B cell (primary cell): ENCODE measurements at regions not wholly inside any gene's neighbourhood (a gene's known extent, or its start where the extent isn't known, plus 50 kb on each side); places are given as distances from the start of the nearest gene placed in this dataset.

ENCODE experiments used
- ATAC-seq: fragments of 200-7000 bp; cut with Tn5 transposase; one replicate; pipeline ENCODE4 v1.10.0; 2021; ENCODE audit warnings: low read depth, mild to moderate bottlenecking, moderate number of reproducible peaks, moderate library complexity
- CTCF ChIA-PET: fragments of 350-600 bp; sonication (Branson Sonifier 250); formaldehyde crosslinking; loops from one replicate; lab custom pipeline; 2021; ENCODE audit warnings: antibody characterized with exemption, inconsistent platforms; lab: Charles Lee
- POLR2A ChIA-PET: fragments of 350-600 bp; sonication (Branson Sonifier 250); formaldehyde crosslinking; loops from one replicate; lab custom pipeline; 2021; ENCODE audit warnings: antibody characterized with exemption; lab: Charles Lee
- DNase-seq: peaks from one replicate; pipeline ENCODE4 v3.0.0; 2013
- H2AFZ ChIP-seq: 2 replicates; pipeline ENCODE4 v1.6.1; 2012; ENCODE audit warnings: mild to moderate bottlenecking, low read depth, low read length; ENCODE audit not compliant: insufficient read depth, poor library complexity, severe bottlenecking
- H3K27ac ChIP-seq, 2 donors: 1 replicate in 1 of 2; 2 replicates in 1 of 2; pipeline ENCODE4 v1.5.1; 2012 to 2013; ENCODE audit warnings: low read length in 2 of 2, mild to moderate bottlenecking in 2 of 2, moderate library complexity in 1 of 2
- H3K27me3 ChIP-seq, 4 experiments: fragments of 200-600 bp in 1 of 4; sonication (generic) in 1 of 4; replicated peaks in 1 of 4; 1 replicate in 2 of 4; 2 replicates in 2 of 4; pipeline versions ENCODE4 v1.6.1 to v1.7.0; 2013 to 2016; ENCODE audit warnings: low read length in 3 of 4, mild to moderate bottlenecking in 2 of 4, mixed read lengths in 1 of 4, moderate library complexity in 1 of 4; ENCODE audit not compliant: insufficient read depth in 4 of 4, control insufficient read depth in 3 of 4; ENCODE audit errors: control extremely low read depth in 1 of 4
- H3K36me3 ChIP-seq, 2 experiments: replicated peaks in 1 of 2; 1 replicate in 1 of 2; 2 replicates in 1 of 2; pipeline versions ENCODE4 v1.6.1 to v1.7.1; 2013; ENCODE audit warnings: low read length in 1 of 2; ENCODE audit not compliant: insufficient read depth in 2 of 2, control insufficient read depth in 1 of 2; ENCODE audit errors: control extremely low read depth in 1 of 2, extremely low read depth in 1 of 2
- H3K4me1 ChIP-seq, 2 donors: fragments of 200-600 bp in 1 of 2; sonication (generic) in 1 of 2; 1 replicate in 1 of 2; 2 replicates in 1 of 2; pipeline versions ENCODE4 v1.5.1 to v1.6.1; 2013 to 2017; ENCODE audit warnings: low read length in 2 of 2; ENCODE audit not compliant: control insufficient read depth in 2 of 2, insufficient read depth in 2 of 2
- H3K4me2 ChIP-seq: replicated peaks from 2 replicates; pipeline ENCODE3; 2012; ENCODE audit warnings: mild to moderate bottlenecking, low read depth, low read length; ENCODE audit not compliant: poor library complexity, severe bottlenecking
- H3K4me3 ChIP-seq, 5 experiments: fragments of 200-600 bp in 1 of 5; sonication (generic) in 1 of 5; 1 replicate in 3 of 5; 2 replicates in 2 of 5; pipeline versions ENCODE4 v1.5.1 to v1.7.0; 2011 to 2016; ENCODE audit warnings: low read length in 4 of 5, mild to moderate bottlenecking in 4 of 5, low read depth in 2 of 5, control low read depth in 1 of 5, moderate library complexity in 1 of 5; ENCODE audit not compliant: insufficient read depth in 1 of 5; ENCODE audit errors: control extremely low read depth in 1 of 5, extremely low read depth in 1 of 5
- H3K79me2 ChIP-seq: fragments of 200-600 bp; sonication (generic); one replicate; pipeline ENCODE4 v1.6.0; 2016; ENCODE audit warnings: low read length; ENCODE audit not compliant: control insufficient read depth, insufficient read depth
- H3K9ac ChIP-seq: fragments of 200-600 bp; sonication (generic); 2 replicates; pipeline ENCODE4 v1.6.1; 2017; ENCODE audit warnings: mild to moderate bottlenecking, low read length, moderate library complexity
- H3K9me3 ChIP-seq, 3 donors: one replicate each; pipeline versions ENCODE4 v1.6.1 to v1.7.1; 2013; ENCODE audit warnings: low read length in 2 of 3; ENCODE audit not compliant: control insufficient read depth in 2 of 3, insufficient read depth in 1 of 3; ENCODE audit errors: control extremely low read depth in 1 of 3
- H4K20me1 ChIP-seq: 2 replicates; pipeline ENCODE4 v1.6.0; 2012; ENCODE audit warnings: mild to moderate bottlenecking, low read length; ENCODE audit not compliant: insufficient read depth, control insufficient read depth, poor library complexity, severe bottlenecking
- H3K27ac Mint-ChIP-seq: one replicate; pipeline ENCODE4 v1.8.0; 2021; ENCODE audit warnings: mixed read lengths
- H3K27me3 Mint-ChIP-seq: one replicate; pipeline ENCODE4 v1.8.0; 2021; ENCODE audit warnings: mixed read lengths
- H3K4me1 Mint-ChIP-seq: one replicate; pipeline ENCODE4 v1.8.0; 2021; ENCODE audit warnings: mixed read lengths
- H3K4me3 Mint-ChIP-seq: one replicate; pipeline ENCODE4 v1.8.0; 2021; ENCODE audit warnings: mixed read lengths
- H3K9me3 Mint-ChIP-seq: one replicate; pipeline ENCODE4 v1.8.0; 2022; ENCODE audit warnings: mixed read lengths; ENCODE audit not compliant: insufficient read depth
- CTCF ChIP-seq: fragments of 200-600 bp; IDR thresholded peaks from one replicate; pipeline ENCODE4 v1.8.0; 2022; ENCODE audit warnings: antibody characterized with exemption, mild to moderate bottlenecking
- EZH2 ChIP-seq: IDR thresholded peaks from 2 replicates; pipeline ENCODE4 v1.6.1; 2012; ENCODE audit warnings: borderline replicate concordance, low read depth, mild to moderate bottlenecking, moderate library complexity, low read length; ENCODE audit not compliant: insufficient read depth, poor library complexity, severe bottlenecking
- WGBS: methylation state at CpG from one replicate; pipeline ENCODE4 v1.1.5; 2013; ENCODE audit warnings: missing lambda C conversion rate; ENCODE audit not compliant: insufficient coverage; 5-methylcytosine and 5-hydroxymethylcytosine counted together
- intact Hi-C: fragments of 100-400 bp; cut with micrococcal nuclease; formaldehyde crosslinking; loops from one replicate; pipeline ENCODE4 v1.10.0; 2022

DNA sequence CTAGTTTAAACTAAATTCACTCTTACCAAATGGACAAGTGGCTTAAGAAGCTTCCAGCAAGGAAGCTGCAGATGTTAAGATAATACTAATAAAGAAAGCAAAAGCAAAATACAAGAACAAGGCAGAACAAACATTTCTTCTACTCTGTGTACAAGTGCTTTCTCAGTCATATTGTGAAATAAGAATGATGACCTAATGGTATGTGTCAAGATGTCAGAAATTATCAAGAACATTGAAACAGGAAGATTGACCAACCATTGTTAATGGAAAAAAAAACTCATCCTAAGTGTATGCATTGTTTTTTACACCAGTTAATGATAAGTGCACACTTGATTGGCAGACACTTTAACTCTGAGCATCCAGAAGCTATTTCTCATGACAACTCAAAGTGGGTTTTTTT, 65.4 kb upstream of the P2RY1 start:
- ChIA-PET POLR2A (no interaction called here), CTCF (no interaction called here)
- Mint-ChIP-seq H3K4me1 (no peaks in the 10 kb centered on the region), H3K27me3 (peaks cover 5% of the 10 kb centered on the region), H3K4me3 (no peak overlapping the region), H3K27ac (no peak overlapping the region), H3K9me3 (peaks cover 5% of the 10 kb centered on the region)
- Histone ChIP-seq H3K4me2 (no peak overlapping the region), H3K9ac (no peak overlapping the region), H2AFZ (no peak overlapping the region), H3K4me1 (no peaks in the 10 kb centered on the region), H3K9me3 (no peaks in the 10 kb centered on the region), H3K27ac (no peak overlapping the region), H3K4me3 (no peak overlapping the region), H4K20me1 (no peaks in the 10 kb centered on the region), H3K79me2 (no peaks in the 10 kb centered on the region), H3K27me3 (no peaks in the 10 kb centered on the region), H3K36me3 (no peaks in the 10 kb centered on the region)
- intact Hi-C loops: no loop called here
- DNase-seq: no peak
- TF ChIP-seq CTCF (no peak), EZH2 (no peak)
- ATAC-seq: no peak

- DNase-seq (no peak), ATAC-seq (no peak)
- Histone ChIP-seq H3K9ac (no peak overlapping the region), H3K4me3 (no peak overlapping the region), H3K9me3 (no peaks in the 10 kb centered on the region), H3K4me2 (no peak overlapping the region), H3K27me3 (no peaks in the 10 kb centered on the region), H4K20me1 (no peaks in the 10 kb centered on the region), H3K4me1 (no peaks in the 10 kb centered on the region), H3K79me2 (no peaks in the 10 kb centered on the region), H2AFZ (no peak overlapping the region), H3K36me3 (no peaks in the 10 kb centered on the region), H3K27ac (no peak overlapping the region)
- H3K27ac Mint-ChIP-seq: no peak overlapping the region
- WGBS: no CpG with 5 or more reads among the region's 2 CpGs
- no peaks in the 10 kb centered on the region for H3K4me1 Mint-ChIP-seq
- POLR2A ChIA-PET: no interaction called here
- TF ChIP-seq CTCF: no peak
- no peak for TF ChIP-seq EZH2
- CTCF ChIA-PET: no interaction called here
- H3K27me3 Mint-ChIP-seq: no peaks in the 10 kb centered on the region
- H3K9me3 Mint-ChIP-seq: no peaks in the 10 kb centered on the region
- intact Hi-C loops: no loop called here
- H3K4me3 Mint-ChIP-seq: no peak overlapping the region
Measured at GRCh38 chr3:152770296-152770695, 64.6 kb upstream of the P2RY1 start.
